SK-N-SH (cell line): ENCODE measurements at regions not wholly inside any gene's neighbourhood (a gene's known extent, or its start where the extent isn't known, plus 50 kb on each side); places are given as distances from the start of the nearest gene placed in this dataset.

Source experiments
- CTCF ChIA-PET: fragments of 300-600, 350-600 bp; formaldehyde crosslinking; extraction: SDS; loops from one replicate; lab custom pipeline; 2021; lab: Yijun Ruan, JAX
- POLR2A ChIA-PET: fragments of 350-600 bp; sonication (Branson Sonifier 250); formaldehyde crosslinking; extraction: SDS; loops from one replicate; lab custom pipeline; 2020; ENCODE audit warnings: antibody characterized with exemption, inconsistent platforms; lab: Yijun Ruan, JAX
- DNase-seq: peaks from one replicate; pipeline ENCODE4 v3.0.0; 2012
- H2AFZ ChIP-seq: fragments of 200-600 bp; sonication (generic); 2 replicates; pipeline ENCODE4 v1.8.1; 2016; ENCODE audit warnings: antibody characterized with exemption, mild to moderate bottlenecking, low read depth
- H3F3A ChIP-seq: fragments of 200-600 bp; sonication (generic); replicated peaks from 2 replicates; pipeline ENCODE3; 2016; ENCODE audit warnings: antibody characterized with exemption, mild to moderate bottlenecking; ENCODE audit not compliant: insufficient read depth
- H3K27ac ChIP-seq, 2 experiments: fragments of 200-500 bp in 1 of 2; fragments of 200-600 bp in 1 of 2; sonication (Bioruptor generic) in 1 of 2; sonication (generic), shearing (Covaris generic) in 1 of 2; 2 replicates each; pipeline versions ENCODE4 v1.5.1 to v1.6.1; 2014 to 2016; ENCODE audit warnings: low read depth in 2 of 2, inconsistent platforms in 1 of 2, low read length in 1 of 2, mild to moderate bottlenecking in 1 of 2, mixed read lengths in 1 of 2
- H3K27me3 ChIP-seq: fragments of 200-600 bp; sonication (generic), shearing (Covaris generic); 2 replicates; pipeline ENCODE4 v1.6.1; 2016; ENCODE audit warnings: mixed run types; ENCODE audit not compliant: insufficient read depth
- H3K36me3 ChIP-seq, 2 experiments: fragments of 200-500 bp in 1 of 2; fragments of 200-600 bp in 1 of 2; sonication (Bioruptor generic) in 1 of 2; sonication (generic) in 1 of 2; replicated peaks in 1 of 2; 2 replicates each; pipeline versions ENCODE3 to v1.5.1; 2014 to 2016; ENCODE audit warnings: low read length in 1 of 2, mild to moderate bottlenecking in 1 of 2; ENCODE audit not compliant: insufficient read depth in 2 of 2, control insufficient read depth in 1 of 2
- H3K4me1 ChIP-seq, 2 experiments: fragments of 200-500 bp in 1 of 2; fragments of 200-600 bp in 1 of 2; sonication (Bioruptor generic) in 1 of 2; sonication (generic), shearing (Covaris generic) in 1 of 2; 2 replicates each; pipeline versions ENCODE4 v1.5.1 to v1.6.1; 2014 to 2016; ENCODE audit warnings: low read depth in 1 of 2, low read length in 1 of 2, mixed run types in 1 of 2; ENCODE audit not compliant: insufficient read depth in 2 of 2, control insufficient read depth in 1 of 2
- H3K4me2 ChIP-seq: fragments of 200-600 bp; sonication (generic), shearing (Covaris generic); 2 replicates; pipeline ENCODE4 v1.6.1; 2017; ENCODE audit warnings: mixed run types
- H3K4me3 ChIP-seq, 2 experiments: fragments of 200-500 bp in 1 of 2; fragments of 200-600 bp in 1 of 2; sonication (Bioruptor generic) in 1 of 2; sonication (generic), shearing (Covaris generic) in 1 of 2; 2 replicates each; pipeline versions ENCODE4 v1.5.1 to v1.8.1; 2014 to 2016; ENCODE audit warnings: low read depth in 2 of 2, inconsistent platforms in 1 of 2, low read length in 1 of 2, mild to moderate bottlenecking in 1 of 2, mixed read lengths in 1 of 2, moderate library complexity in 1 of 2
- H3K79me2 ChIP-seq: fragments of 200-600 bp; sonication (generic); 2 replicates; pipeline ENCODE4 v1.8.1; 2017; ENCODE audit warnings: mild to moderate bottlenecking; ENCODE audit not compliant: insufficient read depth
- H3K9ac ChIP-seq: fragments of 200-600 bp; sonication (generic); 2 replicates; pipeline ENCODE4 v1.6.1; 2017; ENCODE audit warnings: mixed run types
- H3K9me2 ChIP-seq: fragments of 200-600 bp; sonication (generic); 2 replicates; pipeline ENCODE4 v1.6.1; 2017; ENCODE audit warnings: mixed run types
- H3K9me3 ChIP-seq: fragments of 200-600 bp; sonication (generic); 2 replicates; pipeline ENCODE4 v1.6.1; 2017; ENCODE audit warnings: mixed run types, mild to moderate bottlenecking, moderate library complexity
- H4K20me1 ChIP-seq: fragments of 200-600 bp; sonication (generic); 2 replicates; pipeline ENCODE4 v1.6.1; 2017; ENCODE audit warnings: mild to moderate bottlenecking, mixed run types; ENCODE audit not compliant: insufficient read depth
- ELF1 ChIP-seq: IDR thresholded peaks from 2 replicates; pipeline ENCODE4 v1.4.0; 2012
- EZH2phosphoT487 ChIP-seq: fragments of 200-600 bp; sonication (generic); IDR thresholded peaks from 2 replicates; pipeline ENCODE4 v1.6.1; 2017; ENCODE audit warnings: low read depth, mixed run types, mild to moderate bottlenecking, antibody characterized with exemption, moderate library complexity, borderline replicate concordance
- FOXJ3 ChIP-seq: sonication (generic); formaldehyde crosslinking; IDR thresholded peaks from 2 replicates; pipeline ENCODE4 v1.5.1; 2020; ENCODE audit warnings: mild to moderate bottlenecking, missing genetic modification reagents
- FOXM1 ChIP-seq: IDR thresholded peaks from 2 replicates; pipeline ENCODE4 v1.4.0; 2012; ENCODE audit warnings: low read depth, mild to moderate bottlenecking
- GABPA ChIP-seq: IDR thresholded peaks from 2 replicates; pipeline ENCODE4 v1.4.0; 2012; ENCODE audit warnings: low read depth, mild to moderate bottlenecking
- GATA2 ChIP-seq: sonication (generic); formaldehyde crosslinking; IDR thresholded peaks from 2 replicates; pipeline ENCODE4 v1.5.0; 2020; ENCODE audit warnings: mild to moderate bottlenecking, missing genetic modification reagents
- IRF3 ChIP-seq: fragments of 150-350 bp; IDR thresholded peaks from 2 replicates; pipeline ENCODE4 v1.6.1; 2016; ENCODE audit warnings: mild to moderate bottlenecking, low read depth, low read length
- MEF2A ChIP-seq: IDR thresholded peaks from 2 replicates; pipeline ENCODE4 v1.4.0; 2012; ENCODE audit warnings: low read depth, borderline replicate concordance
- MXI1 ChIP-seq: IDR thresholded peaks from 2 replicates; pipeline ENCODE4 v1.6.1; 2012; ENCODE audit warnings: mild to moderate bottlenecking, low read depth, low read length, improper control_type of control experiment
- NFIC ChIP-seq: IDR thresholded peaks from 2 replicates; pipeline ENCODE4 v1.4.0; 2012; ENCODE audit warnings: borderline replicate concordance
- NRF1 ChIP-seq: IDR thresholded peaks from 2 replicates; pipeline ENCODE4 v1.6.1; 2012; ENCODE audit warnings: low read depth, mild to moderate bottlenecking, low read length
- POLR2AphosphoS5 ChIP-seq: IDR thresholded peaks from 2 replicates; pipeline ENCODE4 v1.6.1; 2012; ENCODE audit warnings: low read depth, low read length
- RFX5 ChIP-seq: IDR thresholded peaks from 2 replicates; pipeline ENCODE4 v1.6.1; 2012; ENCODE audit warnings: mild to moderate bottlenecking, improper control_type of control experiment, low read length
- RXRA ChIP-seq: IDR thresholded peaks from 2 replicates; pipeline ENCODE4 v1.4.0; 2012; ENCODE audit warnings: low read depth, mild to moderate bottlenecking, borderline replicate concordance
- SIN3A ChIP-seq: IDR thresholded peaks from 2 replicates; pipeline ENCODE4 v1.6.1; 2012; ENCODE audit warnings: low read depth, mild to moderate bottlenecking, low read length, moderate library complexity, borderline replicate concordance
- TEAD4 ChIP-seq: IDR thresholded peaks from 2 replicates; pipeline ENCODE4 v1.4.0; 2012; ENCODE audit warnings: mild to moderate bottlenecking, borderline replicate concordance; ENCODE audit not compliant: insufficient read depth
- YY1 ChIP-seq: IDR thresholded peaks from 2 replicates; pipeline ENCODE4 v1.4.0; 2012; ENCODE audit warnings: low read depth, mild to moderate bottlenecking
- WGBS: methylation state at CpG from one replicate; pipeline ENCODE4 v1.1.6; 2017; ENCODE audit warnings: low lambda C conversion rate; 5-methylcytosine and 5-hydroxymethylcytosine counted together
- TF ChIP-seq, protein P1 (sequence below): IDR thresholded peaks from 2 replicates; pipeline ENCODE4 v1.4.0; 2012; ENCODE audit warnings: low read depth, borderline replicate concordance
- TF ChIP-seq, protein P2 (sequence below): fragments of 150-350 bp; IDR thresholded peaks from 2 replicates; pipeline ENCODE4 v1.6.1; 2017; ENCODE audit warnings: antibody characterized with exemption, low read length, low read depth, borderline replicate concordance
- TF ChIP-seq, protein P3 (sequence below): IDR thresholded peaks from 2 replicates; pipeline ENCODE4 v1.4.0; 2012; ENCODE audit warnings: low read depth

GRCh38 chr20:48461735-48462119 lies 366.1 kb downstream of the PREX1 start (continued):
- TF ChIP-seq NFIC (no peak), POLR2AphosphoS5 (no peak)

- Histone ChIP-seq H3K4me2 (no peak overlapping the region), H3K9ac (no peak overlapping the region), H3K36me3 (no peaks in the 10 kb centered on the region), H3F3A (no peaks in the 10 kb centered on the region), H3K9me2 (no peaks in the 10 kb centered on the region), H3K27ac (no peak overlapping the region), H3K79me2 (no peaks in the 10 kb centered on the region), H3K27me3 (no peaks in the 10 kb centered on the region), H3K4me1 (peaks cover 0 to 9% of the 10 kb centered on the region in 2 experiments; a peak in 1 of 4 replicates), H3K4me3 (no peak overlapping the region), H4K20me1 (no peaks in the 10 kb centered on the region), H2AFZ (no peak overlapping the region), H3K9me3 (no peaks in the 10 kb centered on the region)
- ChIA-PET POLR2A (no interaction called here), CTCF (interaction anchor here (0.7 to 2.7 kb wide), 3 partner anchors 21 to 797 kb away, joined by 3 to 12 read pairs (median 3); no protein-coding TSS in a partner anchor)
- 60% methylated on average over 12 of the region's 12 CpGs for WGBS
- TF ChIP-seq IRF3: no peak
- no peak for TF ChIP-seq EZH2phosphoT487
- no peak for TF ChIP-seq GABPA
- TF ChIP-seq NRF1: no peak
- TF ChIP-seq TEAD4: no peak
- no peak for TF ChIP-seq RXRA
- TF ChIP-seq FOXJ3 (CRISPR knock-in tag): no peak
- TF ChIP-seq, protein P1, sequence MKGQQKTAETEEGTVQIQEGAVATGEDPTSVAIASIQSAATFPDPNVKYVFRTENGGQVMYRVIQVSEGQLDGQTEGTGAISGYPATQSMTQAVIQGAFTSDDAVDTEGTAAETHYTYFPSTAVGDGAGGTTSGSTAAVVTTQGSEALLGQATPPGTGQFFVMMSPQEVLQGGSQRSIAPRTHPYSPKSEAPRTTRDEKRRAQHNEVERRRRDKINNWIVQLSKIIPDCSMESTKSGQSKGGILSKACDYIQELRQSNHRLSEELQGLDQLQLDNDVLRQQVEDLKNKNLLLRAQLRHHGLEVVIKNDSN: no peak
- DNase-seq: no peak
Measured at GRCh38 chr20:48461091-48461734, 366.6 kb downstream of the PREX1 start.

DNA sequence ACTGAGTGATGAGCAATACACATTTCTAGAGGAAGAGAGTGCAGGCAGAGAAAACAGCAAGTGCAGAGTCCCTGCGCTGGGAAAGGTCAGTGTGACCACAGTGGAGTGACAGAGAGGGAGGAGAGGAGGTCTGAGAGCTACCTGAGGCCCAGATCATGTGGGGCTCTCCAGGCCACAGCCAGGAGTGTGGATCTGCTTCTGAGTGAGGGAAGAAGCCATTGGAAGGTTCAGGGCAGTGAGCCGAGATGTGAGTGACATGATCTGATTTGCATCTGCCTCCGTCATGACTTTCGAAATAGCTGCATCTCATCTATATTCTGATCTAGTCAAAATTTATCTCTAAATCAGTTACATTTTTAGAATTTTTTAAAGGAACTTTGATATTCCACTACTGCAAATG lies 367.1 kb downstream of the PREX1 start:
- 76% methylated on average over 4 of the region's 4 CpGs for WGBS
- CTCF ChIA-PET: interaction anchor here (0.7 to 2.7 kb wide), 3 partner anchors 21 to 797 kb away, joined by 3 to 12 read pairs (median 3); no protein-coding TSS in a partner anchor
- H3K9ac ChIP-seq: no peak overlapping the region
- TF ChIP-seq, protein P2, sequence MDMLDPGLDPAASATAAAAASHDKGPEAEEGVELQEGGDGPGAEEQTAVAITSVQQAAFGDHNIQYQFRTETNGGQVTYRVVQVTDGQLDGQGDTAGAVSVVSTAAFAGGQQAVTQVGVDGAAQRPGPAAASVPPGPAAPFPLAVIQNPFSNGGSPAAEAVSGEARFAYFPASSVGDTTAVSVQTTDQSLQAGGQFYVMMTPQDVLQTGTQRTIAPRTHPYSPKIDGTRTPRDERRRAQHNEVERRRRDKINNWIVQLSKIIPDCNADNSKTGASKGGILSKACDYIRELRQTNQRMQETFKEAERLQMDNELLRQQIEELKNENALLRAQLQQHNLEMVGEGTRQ: no peak
- TF ChIP-seq TEAD4 (no peak), MXI1 (no peak), ELF1 (no peak), IRF3 (no peak), GABPA (no peak), POLR2AphosphoS5 (no peak), SIN3A (no peak), GATA2 (CRISPR knock-in tag) (no peak), YY1 (no peak), MEF2A (no peak), FOXJ3 (CRISPR knock-in tag) (no peak), RFX5 (no peak), FOXM1 (no peak), NFIC (no peak)
- TF ChIP-seq, protein P3, sequence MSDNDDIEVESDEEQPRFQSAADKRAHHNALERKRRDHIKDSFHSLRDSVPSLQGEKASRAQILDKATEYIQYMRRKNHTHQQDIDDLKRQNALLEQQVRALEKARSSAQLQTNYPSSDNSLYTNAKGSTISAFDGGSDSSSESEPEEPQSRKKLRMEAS: no peak

More for the DNA sequence above, 367.1 kb downstream of the PREX1 start:
- POLR2A ChIA-PET: no interaction called here
- no peaks in the 10 kb centered on the region for H3K9me3 ChIP-seq
- no peaks in the 10 kb centered on the region for H3K9me2 ChIP-seq
- H3K4me2 ChIP-seq: no peak overlapping the region
- peaks cover 0 to 15% of the 10 kb centered on the region in 2 experiments; a peak in 1 of 4 replicates for H3K4me1 ChIP-seq
- no peaks in the 10 kb centered on the region for H4K20me1 ChIP-seq
- H3K27ac ChIP-seq: no peak overlapping the region
- H2AFZ ChIP-seq: no peak overlapping the region
- H3K36me3 ChIP-seq: no peaks in the 10 kb centered on the region
- no peaks in the 10 kb centered on the region for H3K79me2 ChIP-seq
- no peaks in the 10 kb centered on the region for H3K27me3 ChIP-seq
- H3K4me3 ChIP-seq: no peak overlapping the region
- H3F3A ChIP-seq: no peaks in the 10 kb centered on the region
- DNase-seq: no peak
